Activated CD4-positive, alpha-beta T cell treated with anti-CD3 and anti-CD28 coated beads, Interleukin-2, amount 10 ng/mL, durations not matched to agents 7 days and 5 days (primary cell): ENCODE measurements at regions not wholly inside any gene's neighbourhood (a gene's known extent, or its start where the extent isn't known, plus 50 kb on each side); places are given as distances from the start of the nearest gene placed in this dataset.

Experiments
- CTCF ChIA-PET: fragments of 350-600 bp; sonication (Branson Sonifier 250); formaldehyde crosslinking; loops from one replicate; lab custom pipeline; 2021; ENCODE audit warnings: antibody characterized with exemption; lab: Charles Lee
- POLR2A ChIA-PET: fragments of 350-600 bp; sonication (Branson Sonifier 250); formaldehyde crosslinking; loops from one replicate; lab custom pipeline; 2021; ENCODE audit warnings: antibody characterized with exemption; lab: Charles Lee
- DNase-seq: peaks from one replicate; pipeline ENCODE4 v3.0.0-alpha.2; 2020
- H3K27ac Mint-ChIP-seq: one replicate; pipeline ENCODE4 v1.8.0; 2021; ENCODE audit warnings: mild to moderate bottlenecking, moderate library complexity, mixed read lengths
- H3K27me3 Mint-ChIP-seq: one replicate; pipeline ENCODE4 v1.8.0; 2021; ENCODE audit warnings: mixed read lengths
- H3K36me3 Mint-ChIP-seq: one replicate; pipeline ENCODE4 v1.8.0; 2021; ENCODE audit warnings: low read depth, mixed read lengths
- H3K4me1 Mint-ChIP-seq: one replicate; pipeline ENCODE4 v1.8.0; 2021; ENCODE audit warnings: mixed read lengths
- H3K4me3 Mint-ChIP-seq: one replicate; pipeline ENCODE4 v1.8.0; 2021; ENCODE audit warnings: mild to moderate bottlenecking, moderate library complexity, mixed read lengths
- H3K9me3 Mint-ChIP-seq: one replicate; pipeline ENCODE4 v1.8.0; 2021; ENCODE audit warnings: mixed read lengths

- CTCF ChIA-PET: no interaction called here
- POLR2A ChIA-PET: no interaction called here
- no peaks in the 10 kb centered on the region for H3K4me1 Mint-ChIP-seq
- no peak overlapping the region for H3K27ac Mint-ChIP-seq
- peaks cover 4% of the 10 kb centered on the region for H3K9me3 Mint-ChIP-seq
- H3K36me3 Mint-ChIP-seq: no peaks in the 10 kb centered on the region
- no peak for DNase-seq
- H3K27me3 Mint-ChIP-seq: no peaks in the 10 kb centered on the region
- no peak overlapping the region for H3K4me3 Mint-ChIP-seq
These were observed 207.8 kb downstream of the POSTN start for GRCh38 chr13:37390735-37391134.

- no peaks in the 10 kb centered on the region for H3K9me3 Mint-ChIP-seq
- no peak overlapping the region for H3K4me3 Mint-ChIP-seq
- no peaks in the 10 kb centered on the region for H3K36me3 Mint-ChIP-seq
- CTCF ChIA-PET: no interaction called here
- DNase-seq: no peak
- POLR2A ChIA-PET: no interaction called here
- no peak overlapping the region for H3K27ac Mint-ChIP-seq
- H3K27me3 Mint-ChIP-seq: no peaks in the 10 kb centered on the region
- no peaks in the 10 kb centered on the region for H3K4me1 Mint-ChIP-seq
These were observed 212.5 kb downstream of the POSTN start for GRCh38 chr13:37385956-37386670.

GRCh38 chr13:37385248-37385647, 213.3 kb downstream of the POSTN start:
- CTCF ChIA-PET: no interaction called here
- no peak overlapping the region for H3K4me3 Mint-ChIP-seq
- POLR2A ChIA-PET: no interaction called here

GRCh38 chr13:37383856-37384370, 214.7 kb downstream of the POSTN start:
- Mint-ChIP-seq H3K4me1 (no peaks in the 10 kb centered on the region), H3K27me3 (no peaks in the 10 kb centered on the region), H3K27ac (no peak overlapping the region), H3K4me3 (no peak overlapping the region), H3K9me3 (no peaks in the 10 kb centered on the region), H3K36me3 (no peaks in the 10 kb centered on the region)
- POLR2A ChIA-PET: no interaction called here
- no peak for DNase-seq
- CTCF ChIA-PET: no interaction called here

More at GRCh38 chr13:37385248-37385647, 213.3 kb downstream of the POSTN start:
- no peaks in the 10 kb centered on the region for H3K36me3 Mint-ChIP-seq
- no peak for DNase-seq
- no peaks in the 10 kb centered on the region for H3K4me1 Mint-ChIP-seq
- H3K9me3 Mint-ChIP-seq: no peaks in the 10 kb centered on the region
- no peaks in the 10 kb centered on the region for H3K27me3 Mint-ChIP-seq
- H3K27ac Mint-ChIP-seq: no peak overlapping the region

- no peak for DNase-seq
- no peaks in the 10 kb centered on the region for H3K9me3 Mint-ChIP-seq
- H3K27ac Mint-ChIP-seq: no peak overlapping the region
- no peaks in the 10 kb centered on the region for H3K36me3 Mint-ChIP-seq
- POLR2A ChIA-PET: no interaction called here
- CTCF ChIA-PET: no interaction called here
- H3K27me3 Mint-ChIP-seq: no peaks in the 10 kb centered on the region
- no peaks in the 10 kb centered on the region for H3K4me1 Mint-ChIP-seq
- H3K4me3 Mint-ChIP-seq: no peak overlapping the region
These were observed 215.5 kb downstream of the POSTN start for GRCh38 chr13:37383046-37383445.

GRCh38 chr13:37382146-37382545, 216.4 kb downstream of the POSTN start:
- ChIA-PET POLR2A (no interaction called here), CTCF (no interaction called here)
- Mint-ChIP-seq H3K4me1 (no peaks in the 10 kb centered on the region), H3K27ac (no peak overlapping the region), H3K27me3 (no peaks in the 10 kb centered on the region), H3K36me3 (no peaks in the 10 kb centered on the region), H3K9me3 (no peaks in the 10 kb centered on the region), H3K4me3 (no peak overlapping the region)
- DNase-seq: no peak

- no peak overlapping the region for H3K27ac Mint-ChIP-seq
- no peaks in the 10 kb centered on the region for H3K4me1 Mint-ChIP-seq
- POLR2A ChIA-PET: no interaction called here
- no peaks in the 10 kb centered on the region for H3K9me3 Mint-ChIP-seq
- H3K4me3 Mint-ChIP-seq: no peak overlapping the region
- H3K27me3 Mint-ChIP-seq: no peaks in the 10 kb centered on the region
- CTCF ChIA-PET: no interaction called here
- no peaks in the 10 kb centered on the region for H3K36me3 Mint-ChIP-seq
- no peak for DNase-seq
These were observed 217.1 kb downstream of the POSTN start for GRCh38 chr13:37381502-37381901.

- POLR2A ChIA-PET: no interaction called here
These were observed 218.7 kb downstream of the POSTN start for GRCh38 chr13:37379841-37380240.

GRCh38 chr13:37375724-37376123, 222.8 kb downstream of the POSTN start:
- ChIA-PET POLR2A (no interaction called here), CTCF (no interaction called here)
- H3K4me3 Mint-ChIP-seq: no peak overlapping the region
- no peak for DNase-seq
- H3K9me3 Mint-ChIP-seq: no peaks in the 10 kb centered on the region
- H3K36me3 Mint-ChIP-seq: no peaks in the 10 kb centered on the region
- H3K27ac Mint-ChIP-seq: no peak overlapping the region
- H3K27me3 Mint-ChIP-seq: no peaks in the 10 kb centered on the region
- no peaks in the 10 kb centered on the region for H3K4me1 Mint-ChIP-seq

More at GRCh38 chr13:37379841-37380240, 218.7 kb downstream of the POSTN start:
- H3K9me3 Mint-ChIP-seq: no peaks in the 10 kb centered on the region
- H3K4me3 Mint-ChIP-seq: no peak overlapping the region
- H3K27ac Mint-ChIP-seq: no peak overlapping the region
- no peak for DNase-seq
- no peaks in the 10 kb centered on the region for H3K36me3 Mint-ChIP-seq
- no peaks in the 10 kb centered on the region for H3K27me3 Mint-ChIP-seq
- CTCF ChIA-PET: no interaction called here
- no peaks in the 10 kb centered on the region for H3K4me1 Mint-ChIP-seq

GRCh38 chr13:37375071-37375470, 223.5 kb downstream of the POSTN start:
- DNase-seq: no peak
- Mint-ChIP-seq H3K9me3 (no peaks in the 10 kb centered on the region), H3K4me3 (no peak overlapping the region), H3K4me1 (no peaks in the 10 kb centered on the region), H3K27me3 (no peaks in the 10 kb centered on the region), H3K27ac (no peak overlapping the region), H3K36me3 (no peaks in the 10 kb centered on the region)
- ChIA-PET POLR2A (no interaction called here), CTCF (no interaction called here)

GRCh38 chr13:37369616-37370015, 229.0 kb downstream of the POSTN start:
- Mint-ChIP-seq H3K36me3 (no peaks in the 10 kb centered on the region), H3K9me3 (no peaks in the 10 kb centered on the region), H3K27me3 (no peaks in the 10 kb centered on the region), H3K4me1 (no peaks in the 10 kb centered on the region), H3K27ac (no peak overlapping the region), H3K4me3 (no peak overlapping the region)
- no peak for DNase-seq
- POLR2A ChIA-PET: no interaction called here
- CTCF ChIA-PET: no interaction called here

- ChIA-PET POLR2A (no interaction called here), CTCF (no interaction called here)
- no peaks in the 10 kb centered on the region for H3K36me3 Mint-ChIP-seq
- no peak for DNase-seq
- no peak overlapping the region for H3K27ac Mint-ChIP-seq
- H3K4me1 Mint-ChIP-seq: no peaks in the 10 kb centered on the region
- no peaks in the 10 kb centered on the region for H3K27me3 Mint-ChIP-seq
- H3K9me3 Mint-ChIP-seq: no peaks in the 10 kb centered on the region
- H3K4me3 Mint-ChIP-seq: no peak overlapping the region
These were observed 230.1 kb downstream of the POSTN start for GRCh38 chr13:37368501-37368900.

GRCh38 chr13:37366044-37366770, 232.4 kb downstream of the POSTN start:
- Mint-ChIP-seq H3K27ac (no peak overlapping the region), H3K4me3 (no peak overlapping the region), H3K4me1 (no peaks in the 10 kb centered on the region), H3K9me3 (no peaks in the 10 kb centered on the region), H3K27me3 (no peaks in the 10 kb centered on the region), H3K36me3 (no peaks in the 10 kb centered on the region)
- no peak for DNase-seq
- ChIA-PET POLR2A (no interaction called here), CTCF (no interaction called here)
